B cell (primary cell): ENCODE measurements at regions not wholly inside any gene's neighbourhood (a gene's known extent, or its start where the extent isn't known, plus 50 kb on each side); places are given as distances from the start of the nearest gene placed in this dataset.

Experiments used
- ATAC-seq: fragments of 200-7000 bp; cut with Tn5 transposase; one replicate; pipeline ENCODE4 v1.10.0; 2021; ENCODE audit warnings: low read depth, mild to moderate bottlenecking, moderate number of reproducible peaks, moderate library complexity
- CTCF ChIA-PET: fragments of 350-600 bp; sonication (Branson Sonifier 250); formaldehyde crosslinking; loops from one replicate; lab custom pipeline; 2021; ENCODE audit warnings: antibody characterized with exemption, inconsistent platforms; lab: Charles Lee
- POLR2A ChIA-PET: fragments of 350-600 bp; sonication (Branson Sonifier 250); formaldehyde crosslinking; loops from one replicate; lab custom pipeline; 2021; ENCODE audit warnings: antibody characterized with exemption; lab: Charles Lee
- DNase-seq: peaks from one replicate; pipeline ENCODE4 v3.0.0; 2013
- H2AFZ ChIP-seq: 2 replicates; pipeline ENCODE4 v1.6.1; 2012; ENCODE audit warnings: mild to moderate bottlenecking, low read depth, low read length; ENCODE audit not compliant: insufficient read depth, poor library complexity, severe bottlenecking
- H3K27ac ChIP-seq, 2 donors: 1 replicate in 1 of 2; 2 replicates in 1 of 2; pipeline ENCODE4 v1.5.1; 2012 to 2013; ENCODE audit warnings: low read length in 2 of 2, mild to moderate bottlenecking in 2 of 2, moderate library complexity in 1 of 2
- H3K27me3 ChIP-seq, 4 experiments: fragments of 200-600 bp in 1 of 4; sonication (generic) in 1 of 4; replicated peaks in 1 of 4; 1 replicate in 2 of 4; 2 replicates in 2 of 4; pipeline versions ENCODE4 v1.6.1 to v1.7.0; 2013 to 2016; ENCODE audit warnings: low read length in 3 of 4, mild to moderate bottlenecking in 2 of 4, mixed read lengths in 1 of 4, moderate library complexity in 1 of 4; ENCODE audit not compliant: insufficient read depth in 4 of 4, control insufficient read depth in 3 of 4; ENCODE audit errors: control extremely low read depth in 1 of 4
- H3K36me3 ChIP-seq, 2 experiments: replicated peaks in 1 of 2; 1 replicate in 1 of 2; 2 replicates in 1 of 2; pipeline versions ENCODE4 v1.6.1 to v1.7.1; 2013; ENCODE audit warnings: low read length in 1 of 2; ENCODE audit not compliant: insufficient read depth in 2 of 2, control insufficient read depth in 1 of 2; ENCODE audit errors: control extremely low read depth in 1 of 2, extremely low read depth in 1 of 2
- H3K4me1 ChIP-seq, 2 donors: fragments of 200-600 bp in 1 of 2; sonication (generic) in 1 of 2; 1 replicate in 1 of 2; 2 replicates in 1 of 2; pipeline versions ENCODE4 v1.5.1 to v1.6.1; 2013 to 2017; ENCODE audit warnings: low read length in 2 of 2; ENCODE audit not compliant: control insufficient read depth in 2 of 2, insufficient read depth in 2 of 2
- H3K4me2 ChIP-seq: replicated peaks from 2 replicates; pipeline ENCODE3; 2012; ENCODE audit warnings: mild to moderate bottlenecking, low read depth, low read length; ENCODE audit not compliant: poor library complexity, severe bottlenecking
- H3K4me3 ChIP-seq, 5 experiments: fragments of 200-600 bp in 1 of 5; sonication (generic) in 1 of 5; 1 replicate in 3 of 5; 2 replicates in 2 of 5; pipeline versions ENCODE4 v1.5.1 to v1.7.0; 2011 to 2016; ENCODE audit warnings: low read length in 4 of 5, mild to moderate bottlenecking in 4 of 5, low read depth in 2 of 5, control low read depth in 1 of 5, moderate library complexity in 1 of 5; ENCODE audit not compliant: insufficient read depth in 1 of 5; ENCODE audit errors: control extremely low read depth in 1 of 5, extremely low read depth in 1 of 5
- H3K79me2 ChIP-seq: fragments of 200-600 bp; sonication (generic); one replicate; pipeline ENCODE4 v1.6.0; 2016; ENCODE audit warnings: low read length; ENCODE audit not compliant: control insufficient read depth, insufficient read depth
- H3K9ac ChIP-seq: fragments of 200-600 bp; sonication (generic); 2 replicates; pipeline ENCODE4 v1.6.1; 2017; ENCODE audit warnings: mild to moderate bottlenecking, low read length, moderate library complexity
- H3K9me3 ChIP-seq, 3 donors: one replicate each; pipeline versions ENCODE4 v1.6.1 to v1.7.1; 2013; ENCODE audit warnings: low read length in 2 of 3; ENCODE audit not compliant: control insufficient read depth in 2 of 3, insufficient read depth in 1 of 3; ENCODE audit errors: control extremely low read depth in 1 of 3
- H4K20me1 ChIP-seq: 2 replicates; pipeline ENCODE4 v1.6.0; 2012; ENCODE audit warnings: mild to moderate bottlenecking, low read length; ENCODE audit not compliant: insufficient read depth, control insufficient read depth, poor library complexity, severe bottlenecking
- H3K27ac Mint-ChIP-seq: one replicate; pipeline ENCODE4 v1.8.0; 2021; ENCODE audit warnings: mixed read lengths
- H3K27me3 Mint-ChIP-seq: one replicate; pipeline ENCODE4 v1.8.0; 2021; ENCODE audit warnings: mixed read lengths
- H3K4me1 Mint-ChIP-seq: one replicate; pipeline ENCODE4 v1.8.0; 2021; ENCODE audit warnings: mixed read lengths
- H3K4me3 Mint-ChIP-seq: one replicate; pipeline ENCODE4 v1.8.0; 2021; ENCODE audit warnings: mixed read lengths
- H3K9me3 Mint-ChIP-seq: one replicate; pipeline ENCODE4 v1.8.0; 2022; ENCODE audit warnings: mixed read lengths; ENCODE audit not compliant: insufficient read depth
- CTCF ChIP-seq: fragments of 200-600 bp; IDR thresholded peaks from one replicate; pipeline ENCODE4 v1.8.0; 2022; ENCODE audit warnings: antibody characterized with exemption, mild to moderate bottlenecking
- EZH2 ChIP-seq: IDR thresholded peaks from 2 replicates; pipeline ENCODE4 v1.6.1; 2012; ENCODE audit warnings: borderline replicate concordance, low read depth, mild to moderate bottlenecking, moderate library complexity, low read length; ENCODE audit not compliant: insufficient read depth, poor library complexity, severe bottlenecking
- WGBS: methylation state at CpG from one replicate; pipeline ENCODE4 v1.1.5; 2013; ENCODE audit warnings: missing lambda C conversion rate; ENCODE audit not compliant: insufficient coverage; 5-methylcytosine and 5-hydroxymethylcytosine counted together
- intact Hi-C: fragments of 100-400 bp; cut with micrococcal nuclease; formaldehyde crosslinking; loops from one replicate; pipeline ENCODE4 v1.10.0; 2022

DNA sequence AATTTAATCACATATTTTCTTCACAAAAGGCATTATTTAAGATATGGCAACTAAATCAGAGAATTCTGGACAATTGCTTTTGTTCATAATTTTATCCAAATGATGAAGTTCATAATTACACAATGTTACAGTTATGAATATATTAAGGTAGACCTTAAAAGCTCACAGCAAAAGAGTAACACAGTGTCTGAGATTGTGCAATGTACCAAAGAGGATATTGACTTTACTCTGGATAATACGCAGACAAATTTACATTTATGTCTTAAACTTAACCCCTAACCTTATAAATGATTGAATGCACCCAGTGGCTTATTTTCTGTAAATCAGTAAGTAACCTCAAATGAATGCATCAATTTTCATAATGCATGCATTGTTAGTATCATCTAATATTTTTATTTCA, 216.2 kb upstream of the SAMSN1 start:
- H3K4me1 Mint-ChIP-seq: peaks cover 40% of the 10 kb centered on the region
- Histone ChIP-seq H3K36me3 (no peaks in the 10 kb centered on the region), H3K4me3 (peak overlapping the region; percentile 24 to 72 (median 48)), H4K20me1 (no peaks in the 10 kb centered on the region), H3K9ac (peak overlapping the region; percentile 72), H3K27me3 (no peaks in the 10 kb centered on the region), H3K27ac (peak overlapping the region; percentile 69 to 87), H3K79me2 (peaks cover 15% of the 10 kb centered on the region), H2AFZ (peak overlapping the region; percentile 85), H3K4me2 (peak overlapping the region; percentile 81), H3K9me3 (peaks cover 0 to 3% (median 0%) of the 10 kb centered on the region in 3 donors), H3K4me1 (peaks cover 27 to 36% of the 10 kb centered on the region in 2 donors)
- WGBS: no CpG with 5 or more reads among the region's 1 CpG
- no peak for ATAC-seq
- H3K27ac Mint-ChIP-seq: peak overlapping the region; percentile 54
- TF ChIP-seq EZH2 (no peak), CTCF (no peak)
- H3K9me3 Mint-ChIP-seq: peaks cover 2% of the 10 kb centered on the region
- CTCF ChIA-PET: interaction anchor here (1.0 to 2.7 kb wide), 8 partner anchors 11 to 723 kb away, joined by 3 to 21 read pairs (median 4); no protein-coding TSS in a partner anchor
- intact Hi-C loops: loop anchor here (2.0 to 10.0 kb wide), 7 partner anchors 76 to 970 kb away; partner anchors contain the start of genes NRIP1 and SAMSN1
- POLR2A ChIA-PET: no interaction called here
- no peaks in the 10 kb centered on the region for H3K27me3 Mint-ChIP-seq
- peak overlapping the region; percentile 49 for H3K4me3 Mint-ChIP-seq
- no peak for DNase-seq

GRCh38 chr21:14759285-14759684, 213.2 kb upstream of the SAMSN1 start:
- DNase-seq (no peak), ATAC-seq (no peak)
- Mint-ChIP-seq H3K4me3 (no peak overlapping the region), H3K27me3 (no peaks in the 10 kb centered on the region), H3K4me1 (peaks cover 29% of the 10 kb centered on the region), H3K9me3 (no peaks in the 10 kb centered on the region), H3K27ac (peak overlapping the region; percentile 59)
- H3K9me3 ChIP-seq: peaks cover 0 to 6% (median 0%) of the 10 kb centered on the region in 3 donors
- no peak overlapping the region for H3K4me2 ChIP-seq
- intact Hi-C loops: no loop called here
- H3K4me1 ChIP-seq: peaks cover 23 to 29% of the 10 kb centered on the region in 2 donors
- H4K20me1 ChIP-seq: no peaks in the 10 kb centered on the region
- no peaks in the 10 kb centered on the region for H3K27me3 ChIP-seq
- no peak overlapping the region for H3K9ac ChIP-seq
- H3K27ac ChIP-seq: no peak overlapping the region
- peaks cover 15% of the 10 kb centered on the region for H3K79me2 ChIP-seq
- no peak overlapping the region for H3K4me3 ChIP-seq
- POLR2A ChIA-PET: no interaction called here
- no peak for TF ChIP-seq EZH2
- no peak for TF ChIP-seq CTCF
- no peak overlapping the region for H2AFZ ChIP-seq
- CTCF ChIA-PET: no interaction called here
- no peaks in the 10 kb centered on the region for H3K36me3 ChIP-seq
